Transverse colon (tissue), 4 donors: ENCODE measurements at regions not wholly inside any gene's neighbourhood (a gene's known extent, or its start where the extent isn't known, plus 50 kb on each side); places are given as distances from the start of the nearest gene placed in this dataset.
"Not testable (repeated sequence)": the region's sequence is repeated elsewhere in the genome, so short reads cannot be mapped to it uniquely, and the experiment has no call there.

Experiments
- DNase-seq: peaks from one replicate; pipeline ENCODE4 v3.0.0-alpha.2; 2019
- H3K27ac ChIP-seq, 4 donors: fragments of 200-600 bp; sonication (generic); 2 replicates each; pipeline ENCODE4 v1.5.1; 2016 to 2018; ENCODE audit warnings: inconsistent platforms in 4 of 4
- H3K27me3 ChIP-seq: fragments of 200-600 bp; sonication (generic); 2 replicates; pipeline ENCODE4 v1.5.1; 2017; ENCODE audit warnings: inconsistent platforms
- H3K36me3 ChIP-seq, 4 donors: fragments of 200-600 bp; sonication (generic); 2 replicates each; pipeline ENCODE4 v1.5.1; 2017 to 2019; ENCODE audit warnings: inconsistent platforms in 4 of 4
- H3K4me1 ChIP-seq, 4 donors: fragments of 200-600 bp; sonication (generic); 2 replicates each; pipeline ENCODE4 v1.5.1; 2017 to 2020; ENCODE audit warnings: inconsistent platforms in 4 of 4
- H3K4me3 ChIP-seq, 4 donors: fragments of 200-600 bp; sonication (generic); 1 replicate in 1 of 4; 2 replicates in 3 of 4; pipeline versions ENCODE4 v1.5.1 to v1.6.1; 2017 to 2019; ENCODE audit warnings: inconsistent platforms in 4 of 4
- H3K9me3 ChIP-seq, 2 donors: fragments of 200-600 bp; sonication (generic); 2 replicates each; pipeline ENCODE4 v1.5.1; 2017 to 2019; ENCODE audit warnings: inconsistent platforms in 2 of 2
- EP300 ChIP-seq: sonication (generic); formaldehyde crosslinking; IDR thresholded peaks from one replicate; pipeline ENCODE4 v1.6.1; 2017; ENCODE audit warnings: antibody characterized with exemption, low read depth
- POLR2A ChIP-seq: fragments of 450-650 bp; IDR thresholded peaks from one replicate; pipeline ENCODE4 v1.6.1; 2016; ENCODE audit warnings: antibody characterized with exemption, mild to moderate bottlenecking, moderate library complexity
- POLR2AphosphoS5 ChIP-seq, 3 donors: sonication (generic); formaldehyde crosslinking; IDR thresholded peaks; one replicate each; pipeline ENCODE4 v1.6.1; 2016; ENCODE audit warnings: antibody characterized with exemption in 3 of 3
- WGBS, 2 donors: methylation state at CpG; one replicate each; pipeline ENCODE4 v1.1.5; 2018; ENCODE audit warnings: low coverage in 1 of 2; 5-methylcytosine and 5-hydroxymethylcytosine counted together
- in situ Hi-C, 4 donors: fragments of 200-750 bp; cut with MboI; loops; one replicate each; pipeline versions ENCODE4 v1.15.0 to v1.15.1; 2017; ENCODE audit warnings: low sequenced_read_pairs in 3 of 4, low pct_ligation_motif_present in 1 of 4, low pct_unique_long_range_greater_than_20kb in 1 of 4
- intact Hi-C: fragments of 100-400 bp; cut with DNase I; formaldehyde crosslinking; loops from one replicate; pipeline ENCODE4 v1.15.1; 2023; ENCODE audit warnings: low total_unique reads
- TF ChIP-seq, protein P1 (sequence below), 5 experiments: fragments of 200-600 bp in 3 of 5; fragments of 450-650 bp in 2 of 5; sonication (generic) in 3 of 5; IDR thresholded peaks; 1 replicate in 2 of 5; 2 replicates in 3 of 5; pipeline ENCODE4 v1.5.1; 2016 to 2017; ENCODE audit warnings: antibody characterized with exemption in 5 of 5, inconsistent platforms in 3 of 5, mild to moderate bottlenecking in 2 of 5, moderate library complexity in 1 of 5

GRCh38 chr5:128850049-128850448 is 115.2 kb upstream of the SLC27A6 start:
- Histone ChIP-seq H3K4me1 (no peaks in the 10 kb centered on the region), H3K36me3 (no peaks in the 10 kb centered on the region), H3K27ac (no peak overlapping the region), H3K9me3 (peaks cover 7 to 19% of the 10 kb centered on the region in 2 donors), H3K27me3 (no peaks in the 10 kb centered on the region), H3K4me3 (no peak overlapping the region)
- intact Hi-C loops (no loop called here), in situ Hi-C loops (no loop called here)
- DNase-seq, result no peak
- TF ChIP-seq, protein P1, sequence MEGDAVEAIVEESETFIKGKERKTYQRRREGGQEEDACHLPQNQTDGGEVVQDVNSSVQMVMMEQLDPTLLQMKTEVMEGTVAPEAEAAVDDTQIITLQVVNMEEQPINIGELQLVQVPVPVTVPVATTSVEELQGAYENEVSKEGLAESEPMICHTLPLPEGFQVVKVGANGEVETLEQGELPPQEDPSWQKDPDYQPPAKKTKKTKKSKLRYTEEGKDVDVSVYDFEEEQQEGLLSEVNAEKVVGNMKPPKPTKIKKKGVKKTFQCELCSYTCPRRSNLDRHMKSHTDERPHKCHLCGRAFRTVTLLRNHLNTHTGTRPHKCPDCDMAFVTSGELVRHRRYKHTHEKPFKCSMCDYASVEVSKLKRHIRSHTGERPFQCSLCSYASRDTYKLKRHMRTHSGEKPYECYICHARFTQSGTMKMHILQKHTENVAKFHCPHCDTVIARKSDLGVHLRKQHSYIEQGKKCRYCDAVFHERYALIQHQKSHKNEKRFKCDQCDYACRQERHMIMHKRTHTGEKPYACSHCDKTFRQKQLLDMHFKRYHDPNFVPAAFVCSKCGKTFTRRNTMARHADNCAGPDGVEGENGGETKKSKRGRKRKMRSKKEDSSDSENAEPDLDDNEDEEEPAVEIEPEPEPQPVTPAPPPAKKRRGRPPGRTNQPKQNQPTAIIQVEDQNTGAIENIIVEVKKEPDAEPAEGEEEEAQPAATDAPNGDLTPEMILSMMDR (IDR thresholded peaks at IDR 0.05), result no peak
- TF ChIP-seq POLR2AphosphoS5 (IDR thresholded peaks at IDR 0.05) (no peak), POLR2A (no peak), EP300 (no peak)

DNA sequence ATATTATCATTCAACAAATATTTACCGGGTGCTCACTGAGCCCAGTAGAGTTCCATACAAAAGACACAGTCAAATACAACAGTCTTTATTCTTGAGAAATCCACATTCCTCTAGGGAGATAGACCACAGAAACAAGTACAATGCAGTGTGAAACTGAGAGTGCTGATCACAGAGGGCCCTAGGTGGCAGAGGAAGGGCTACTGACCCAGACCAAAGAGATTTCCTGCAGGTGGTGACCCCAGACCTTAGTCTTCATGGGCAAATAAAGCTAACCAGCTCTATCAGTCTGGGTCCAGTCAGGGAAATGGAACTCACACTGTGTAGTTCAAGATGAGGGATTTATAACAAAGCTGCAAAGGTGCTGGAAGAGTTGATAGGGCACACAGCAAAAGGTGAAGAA is 110.4 kb upstream of the SLC27A6 start:
- in situ Hi-C loops (no loop called here), intact Hi-C loops (no loop called here)
- Histone ChIP-seq H3K9me3 (peaks cover 7 to 9% of the 10 kb centered on the region in 2 donors), H3K4me1 (no peaks in the 10 kb centered on the region), H3K36me3 (no peaks in the 10 kb centered on the region), H3K4me3 (no peak overlapping the region), H3K27ac (no peak overlapping the region), H3K27me3 (no peaks in the 10 kb centered on the region)
- no peak for DNase-seq
- TF ChIP-seq, protein P1 (IDR thresholded peaks at IDR 0.05), result no peak
- WGBS, 2 donors, result 83 to 100% methylated on average over 1 of the region's 1 CpG

- no peak for DNase-seq
- TF ChIP-seq, protein P1 (IDR thresholded peaks at IDR 0.05), result no peak
- TF ChIP-seq POLR2AphosphoS5 (IDR thresholded peaks at IDR 0.05) (no peak), POLR2A (no peak), EP300 (no peak)
- no peaks in the 10 kb centered on the region for H3K4me1 ChIP-seq
- WGBS, 2 donors, result 71 to 72% methylated on average over 3 of the region's 3 CpGs
- intact Hi-C loops (no loop called here), in situ Hi-C loops (no loop called here)
- H3K36me3 ChIP-seq, result no peaks in the 10 kb centered on the region
- H3K27ac ChIP-seq, result no peak overlapping the region
- no peak overlapping the region for H3K4me3 ChIP-seq
- H3K9me3 ChIP-seq, result no peaks in the 10 kb centered on the region
- no peaks in the 10 kb centered on the region for H3K27me3 ChIP-seq
Observed at GRCh38 chr5:128857076-128857677, 108.1 kb upstream of the SLC27A6 start.

GRCh38 chr5:128858995-128859394 is 106.3 kb upstream of the SLC27A6 start:
- 57 to 61% methylated on average over 1 of the region's 1 CpG for WGBS, 2 donors
- no peak for DNase-seq
- TF ChIP-seq POLR2A, result no peak
- no peak for TF ChIP-seq EP300
- TF ChIP-seq POLR2AphosphoS5 (IDR thresholded peaks at IDR 0.05), result no peak
- TF ChIP-seq, protein P1 (IDR thresholded peaks at IDR 0.05), result no peak

GRCh38 chr5:128861155-128861554 is 104.1 kb upstream of the SLC27A6 start:
- intact Hi-C loops, DNase-seq, H3K27ac ChIP-seq, H3K4me1 ChIP-seq, H3K9me3 ChIP-seq, H3K27me3 ChIP-seq, H3K36me3 ChIP-seq, H3K4me3 ChIP-seq, in situ Hi-C loops: not testable (repeated sequence)
- 88 to 94% methylated on average over 12 to 22 of the region's 22 CpGs for WGBS, 2 donors

More at GRCh38 chr5:128858995-128859394, 106.3 kb upstream of the SLC27A6 start:
- no peaks in the 10 kb centered on the region for H3K9me3 ChIP-seq
- intact Hi-C loops (no loop called here), in situ Hi-C loops (no loop called here)
- no peak overlapping the region for H3K4me3 ChIP-seq
- H3K27me3 ChIP-seq, result no peaks in the 10 kb centered on the region
- H3K27ac ChIP-seq, result no peak overlapping the region
- H3K4me1 ChIP-seq, result no peaks in the 10 kb centered on the region
- no peaks in the 10 kb centered on the region for H3K36me3 ChIP-seq
